Heart left ventricle (tissue), 16 donors: ENCODE measurements at regions not wholly inside any gene's neighbourhood (a gene's known extent, or its start where the extent isn't known, plus 50 kb on each side); places are given as distances from the start of the nearest gene placed in this dataset.
"Not testable (repeated sequence)": the region's sequence is repeated elsewhere in the genome, so short reads cannot be mapped to it uniquely, and the experiment has no call there.

ENCODE experiments used
- ATAC-seq, 4 donors: fragments of 200-7000 bp; cut with Tn5 transposase; one replicate each; pipeline ENCODE4 v1.9.1; 2020 to 2022; ENCODE audit warnings: moderate library complexity in 4 of 4, mild to moderate bottlenecking in 3 of 4, moderate number of reproducible peaks in 1 of 4
- DNase-seq, 5 donors: peaks; one replicate each; pipeline ENCODE4 v3.0.0-alpha.2; 2020
- H3K27ac ChIP-seq, 12 donors: fragments of 200-600 bp; sonication (generic) in 4 of 12; one replicate each; pipeline versions ENCODE4 v1.5.0 to v1.8.0; 2016 to 2022; ENCODE audit warnings: mild to moderate bottlenecking in 2 of 12
- H3K27me3 ChIP-seq, 9 donors: fragments of 200-600 bp; sonication (generic) in 2 of 9; one replicate each; pipeline versions ENCODE4 v1.5.1 to v1.8.0; 2016 to 2022; ENCODE audit warnings: mild to moderate bottlenecking in 3 of 9
- H3K36me3 ChIP-seq, 9 donors: fragments of 200-600 bp; sonication (generic) in 2 of 9; one replicate each; pipeline versions ENCODE4 v1.5.0 to v1.8.0; 2018 to 2022; ENCODE audit warnings: mild to moderate bottlenecking in 2 of 9
- H3K4me1 ChIP-seq, 12 donors: fragments of 200-600 bp; sonication (generic) in 4 of 12; one replicate each; pipeline versions ENCODE4 v1.5.0 to v1.8.0; 2016 to 2022; ENCODE audit warnings: mild to moderate bottlenecking in 3 of 12
- H3K4me3 ChIP-seq, 12 donors: fragments of 200-600 bp; sonication (generic) in 4 of 12; one replicate each; pipeline versions ENCODE4 v1.5.0 to v1.8.0; 2017 to 2022; ENCODE audit warnings: mild to moderate bottlenecking in 9 of 12, moderate library complexity in 4 of 12
- H3K9me3 ChIP-seq, 12 donors: fragments of 200-600 bp; sonication (generic) in 4 of 12; one replicate each; pipeline versions ENCODE4 v1.5.0 to v1.8.0; 2016 to 2022; ENCODE audit warnings: mild to moderate bottlenecking in 1 of 12
- CTCF ChIP-seq, 12 donors: fragments of 200-600 bp; sonication (generic) in 4 of 12; IDR thresholded peaks; one replicate each; pipeline versions ENCODE4 v1.5.0 to v1.8.0; 2018 to 2022; ENCODE audit warnings: antibody characterized with exemption in 12 of 12, mild to moderate bottlenecking in 5 of 12
- POLR2A ChIP-seq, 2 donors: fragments of 450-650 bp; IDR thresholded peaks; one replicate each; pipeline ENCODE4 v1.6.1; 2017; ENCODE audit warnings: antibody characterized with exemption in 2 of 2, mild to moderate bottlenecking in 2 of 2, moderate library complexity in 2 of 2
- WGBS, 4 donors: extraction: QIAGEN DNeasy Blood & Tissue Kit in 2 of 4; methylation state at CpG; one replicate each; pipeline versions ENCODE4 v1.1.5 to v1.1.7; 2013 to 2018; 5-methylcytosine and 5-hydroxymethylcytosine counted together
- intact Hi-C, 10 donors: fragments of 100-400 bp; cut with DNase I; formaldehyde crosslinking; loops; one replicate each; pipeline versions ENCODE4 v1.11.1 to v1.14.2; 2022
- donor health status: ischemic (EF 13 %, LVEDD 7.1; RV severe dilation, severe dysfunction).
- donor health status: healthy with polysubstance abuse.
- donor health status: DM: no; HTN: yes; CAD: no.
- donor health status: DM: no; HTN: no; CAD: no.
- donor health status: ischemic (EF 25% LVEDD 6.9; RV normal size, moderate dysfunction).
- donor health status: ischemic (EF 25% LVEDD 5.7; RV mildly dilated, moderate dysfunction).
- donor health status: healthy.
- donor health status: DM: yes; HTN: yes; CAD: no.
- donor health status: ischemic (EF 35%, LVEDD 5.7; RV mildly dilated, moderate dysfunction).
- donor health status: nonischemic (EF 11% LVEDD 7.7; RV severe dilation, severe dysfunction).
- donor health status: DM: yes; HTN: yes; CAD: no.
- donor health status: PGD.
- donor health status: ischemic (EF 29% LVEDD 5.4; RV normal size, mild dysfunction).
- donor health status: nonischemic (EF 23%, LVEDD 6.1; RV moderate dilation, normal function).

- no peak for DNase-seq
- Histone ChIP-seq H3K4me1 (no peaks in the 10 kb centered on the region), H3K4me3 (no peak overlapping the region), H3K36me3 (no peaks in the 10 kb centered on the region), H3K27ac (no peak overlapping the region), H3K27me3 (peaks cover 0 to 11% (median 0%) of the 10 kb centered on the region in 9 donors), H3K9me3 (peaks cover 0 to 10% (median 2%) of the 10 kb centered on the region in 12 donors)
- intact Hi-C loops: no loop called here
- ATAC-seq: peak in 1 of 4 donors; percentile 14
- TF ChIP-seq CTCF (IDR thresholded peaks at IDR 0.05) (no peak), POLR2A (IDR thresholded peaks at IDR 0.05) (no peak)
- WGBS, 4 donors: 95 to 98% (median 96%) methylated on average over 9 of the region's 9 CpGs
These were observed 88.9 kb downstream of the IRX5 start for GRCh38 chr16:55019419-55020131.

- no peaks in the 10 kb centered on the region for H3K36me3 ChIP-seq
- no peaks in the 10 kb centered on the region for H3K4me1 ChIP-seq
- DNase-seq: no peak
- H3K27ac ChIP-seq: no peak overlapping the region
- no peak for ATAC-seq
- no peak overlapping the region for H3K4me3 ChIP-seq
- peaks cover 0 to 10% (median 0%) of the 10 kb centered on the region in 9 donors for H3K27me3 ChIP-seq
- WGBS, 4 donors: 51 to 59% (median 55%) methylated on average over 11 of the region's 11 CpGs
- H3K9me3 ChIP-seq: peaks cover 0 to 14% (median 2%) of the 10 kb centered on the region in 12 donors
- intact Hi-C loops: no loop called here
- peak in 2 of 12 donors; percentile 7 to 28 for TF ChIP-seq CTCF (IDR thresholded peaks at IDR 0.05)
- no peak for TF ChIP-seq POLR2A (IDR thresholded peaks at IDR 0.05)
These were observed 91.2 kb downstream of the IRX5 start for GRCh38 chr16:55021595-55022475.

GRCh38 chr16:55027260-55027659 is 96.6 kb downstream of the IRX5 start:
- H3K9me3 ChIP-seq: peaks cover 0 to 27% (median 3%) of the 10 kb centered on the region in 12 donors
- DNase-seq, H3K4me3 ChIP-seq, intact Hi-C loops, H3K4me1 ChIP-seq, H3K27ac ChIP-seq, H3K36me3 ChIP-seq, H3K27me3 ChIP-seq, ATAC-seq: not testable (repeated sequence)

GRCh38 chr16:55029509-55029908 is 98.8 kb downstream of the IRX5 start:
- no peak for ATAC-seq
- intact Hi-C loops: no loop called here
- TF ChIP-seq POLR2A (IDR thresholded peaks at IDR 0.05) (no peak), CTCF (IDR thresholded peaks at IDR 0.05) (no peak)
- 48 to 84% (median 82%) methylated on average over 1 of the region's 1 CpG for WGBS, 4 donors
- Histone ChIP-seq H3K27me3 (peaks cover 0 to 5% (median 0%) of the 10 kb centered on the region in 9 donors), H3K27ac (no peak overlapping the region), H3K4me1 (no peaks in the 10 kb centered on the region), H3K36me3 (no peaks in the 10 kb centered on the region), H3K4me3 (no peak overlapping the region), H3K9me3 (peaks cover 0 to 27% (median 3%) of the 10 kb centered on the region in 12 donors)
- DNase-seq: no peak
